Breast epithelium (tissue), 3 donors: ENCODE measurements at regions not wholly inside any gene's neighbourhood (a gene's known extent, or its start where the extent isn't known, plus 50 kb on each side); places are given as distances from the start of the nearest gene placed in this dataset.

ENCODE experiments used
- CTCF ChIP-seq, 3 donors: fragments of 450-650 bp; IDR thresholded peaks; one replicate each; pipeline ENCODE4 v1.5.1; 2016 to 2017; ENCODE audit warnings: antibody characterized with exemption in 3 of 3, mild to moderate bottlenecking in 3 of 3, moderate library complexity in 3 of 3
- POLR2AphosphoS5 ChIP-seq, 3 donors: sonication (generic); formaldehyde crosslinking; IDR thresholded peaks; one replicate each; pipeline ENCODE4 v1.6.1; 2017; ENCODE audit warnings: antibody characterized with exemption in 3 of 3

- TF ChIP-seq CTCF (IDR thresholded peaks at IDR 0.05), result no peak
- TF ChIP-seq POLR2AphosphoS5 (IDR thresholded peaks at IDR 0.05), result no peak
These were observed 179.3 kb upstream of the BTG1 start for GRCh38 chr12:92324849-92325500.
